ENCODE measurements at regions not wholly inside any gene's neighbourhood (a gene's known extent, or its start where the extent isn't known, plus 50 kb on each side); places are given as distances from the start of the nearest gene placed in this dataset.
"Not testable (repeated sequence)": the region's sequence is repeated elsewhere in the genome, so short reads cannot be mapped to it uniquely, and the experiment has no call there.

GRCh38 chr3:71938081-71938480, 153.1 kb upstream of the PROK2 start:
- TF ChIP-seq CTCF (IDR thresholded peaks at IDR 0.05); POLR2A (IDR thresholded peaks at IDR 0.05); POLR2AphosphoS5 (IDR thresholded peaks at IDR 0.05); EP300 (IDR thresholded peaks at IDR 0.05; ENCODE audit: low read depth): not testable (repeated sequence)

Data from transverse colon (tissue), 4 donors.